GM18505 (cell line): ENCODE measurements at regions not wholly inside any gene's neighbourhood (a gene's known extent, or its start where the extent isn't known, plus 50 kb on each side); places are given as distances from the start of the nearest gene placed in this dataset.
"Not testable (repeated sequence)": the region's sequence is repeated elsewhere in the genome, so short reads cannot be mapped to it uniquely, and the experiment has no call there.

ENCODE experiments used
- ATAC-seq: cut with Tn5 transposase; IDR thresholded peaks from one replicate; pipeline ENCODE4 v1.9.1; 2021; ENCODE audit not compliant: unreplicated experiment
- POLR2A ChIP-seq: IDR thresholded peaks from 4 replicates; pipeline ENCODE4 v1.6.1; 2011; ENCODE audit warnings: borderline replicate concordance; ENCODE audit not compliant: insufficient read depth, insufficient read length; ENCODE audit errors: extremely low read depth

DNA sequence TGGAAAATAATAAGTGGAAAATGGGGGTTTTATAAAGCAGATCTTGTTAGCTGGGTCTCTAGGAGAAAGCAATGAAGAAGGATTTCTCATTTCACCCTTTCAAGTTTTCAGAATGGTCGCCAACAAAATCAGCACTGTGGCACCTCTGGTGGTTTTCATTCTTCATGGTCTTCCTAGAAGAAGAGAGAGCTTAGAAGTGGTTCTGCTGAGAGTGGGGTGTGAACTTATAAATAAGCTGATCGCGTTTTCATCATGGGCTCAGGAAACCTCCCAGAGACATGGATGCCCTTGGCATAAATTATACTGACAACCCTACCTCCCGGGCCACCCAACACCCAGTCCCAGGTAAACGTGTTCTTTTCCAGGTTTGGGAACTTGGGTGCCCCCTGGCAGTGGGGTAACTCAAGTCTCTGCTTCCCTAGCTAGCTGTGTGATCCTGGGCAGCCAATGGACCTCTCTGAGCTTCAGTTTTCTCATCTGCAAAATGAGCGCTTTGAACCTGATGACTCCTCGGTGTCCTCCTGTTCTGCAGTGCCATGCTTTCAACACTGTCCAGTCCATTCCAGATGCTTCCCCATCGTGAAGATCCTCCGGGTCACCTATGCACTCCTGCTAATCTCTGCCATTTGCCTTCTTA, 72.6 kb upstream of the GRAMD1B start:
- TF ChIP-seq POLR2A = no peak
- ATAC-seq = no peak

DNA sequence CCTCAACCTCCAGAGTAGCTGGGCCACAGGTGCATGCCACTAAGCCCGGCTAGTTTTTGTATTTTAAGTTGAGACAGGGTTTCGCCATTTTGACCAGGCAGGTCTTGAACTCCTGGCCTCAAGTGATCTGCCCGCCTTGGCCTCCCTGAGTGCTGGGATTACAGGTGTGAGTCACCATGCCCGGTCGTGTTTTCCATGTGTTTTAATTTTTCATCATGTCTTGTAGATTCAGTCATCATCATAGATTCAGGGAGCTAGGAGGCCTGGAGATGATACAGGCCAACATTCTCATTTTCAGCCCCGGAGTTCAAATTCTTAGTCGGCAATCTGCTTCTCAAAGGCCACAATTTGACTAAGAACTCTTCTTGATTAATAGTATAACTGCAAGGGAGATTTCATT, 73.5 kb upstream of the GRAMD1B start:
- no peak for TF ChIP-seq POLR2A
- ATAC-seq = no peak

DNA sequence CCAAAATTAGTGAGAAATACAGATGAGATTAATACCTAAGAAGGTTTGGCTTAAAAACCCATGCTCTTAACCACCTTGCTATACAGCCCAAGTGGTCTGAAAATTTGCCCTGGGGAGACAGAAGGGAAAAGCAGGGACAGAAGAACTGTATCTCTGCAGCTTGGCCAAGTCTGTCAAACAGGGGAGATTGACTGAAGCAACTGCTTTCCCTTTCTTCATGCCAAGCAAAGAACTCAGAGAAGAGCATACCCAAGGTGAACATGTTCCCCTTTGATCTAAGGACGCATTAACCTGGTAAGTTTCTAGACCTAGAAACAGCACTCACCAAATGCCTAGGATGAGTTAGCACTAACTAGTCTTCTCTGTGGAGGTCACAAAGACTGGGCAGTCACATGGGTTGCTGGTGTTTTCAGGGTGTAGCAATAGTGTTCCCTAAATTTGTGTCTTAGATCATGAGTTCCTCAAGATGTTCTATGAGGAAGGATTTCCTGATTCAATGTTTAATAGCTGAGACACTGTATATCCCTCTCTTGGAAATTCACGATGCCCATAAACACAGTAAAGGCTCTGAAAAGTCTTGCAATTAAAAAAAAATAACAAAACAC, 75.6 kb upstream of the GRAMD1B start:
- no peak for ATAC-seq
- TF ChIP-seq POLR2A = no peak

DNA sequence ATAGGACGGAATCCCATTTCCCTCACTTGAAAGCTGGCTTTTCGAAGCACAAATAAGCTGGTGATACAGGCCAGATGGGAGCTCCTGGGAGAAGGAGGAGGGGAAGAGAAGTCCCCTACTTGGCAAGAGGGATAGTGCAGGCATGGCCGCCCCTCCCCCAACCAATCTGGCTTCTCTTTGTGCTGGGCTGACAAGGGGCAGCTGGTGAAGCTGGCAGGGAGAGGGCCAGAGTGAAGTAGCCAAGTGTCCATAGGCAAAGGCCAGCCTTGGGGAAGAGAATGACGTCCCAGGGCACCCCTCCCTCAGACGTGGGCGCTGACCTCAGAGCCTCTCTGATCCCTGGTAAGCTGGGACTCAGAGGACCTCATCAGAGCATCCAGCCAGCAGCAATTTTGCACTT, 78.7 kb upstream of the GRAMD1B start:
- no peak for TF ChIP-seq POLR2A
- ATAC-seq = no peak

GRCh38 chr11:123349382-123349781, 80.7 kb upstream of the GRAMD1B start:
- ATAC-seq = no peak

GRCh38 chr11:123344790-123345357, 85.2 kb upstream of the GRAMD1B start:
- no peak for TF ChIP-seq POLR2A
- ATAC-seq = no peak

More at GRCh38 chr11:123349382-123349781, 80.7 kb upstream of the GRAMD1B start:
- TF ChIP-seq POLR2A = no peak

DNA sequence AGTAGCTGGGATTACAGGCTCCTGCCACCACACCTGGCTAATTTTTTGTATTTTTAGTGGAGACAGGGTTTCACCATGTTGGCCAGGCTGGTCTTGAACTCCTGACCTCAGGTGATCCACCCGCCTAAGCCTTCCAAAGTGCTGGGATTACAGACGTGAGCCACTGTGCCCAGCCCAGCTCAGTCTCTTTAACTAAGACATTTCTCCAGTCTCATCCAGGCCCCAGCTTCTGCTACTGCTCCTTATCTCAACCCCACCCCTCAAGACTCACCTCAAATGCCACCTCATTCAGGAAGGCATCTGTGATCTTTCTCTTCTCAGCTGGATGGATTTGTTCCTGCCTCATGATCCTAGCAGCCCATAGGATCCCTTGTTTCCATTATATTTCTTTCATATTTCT, 85.9 kb upstream of the GRAMD1B start:
- not testable (repeated sequence) for ATAC-seq

DNA sequence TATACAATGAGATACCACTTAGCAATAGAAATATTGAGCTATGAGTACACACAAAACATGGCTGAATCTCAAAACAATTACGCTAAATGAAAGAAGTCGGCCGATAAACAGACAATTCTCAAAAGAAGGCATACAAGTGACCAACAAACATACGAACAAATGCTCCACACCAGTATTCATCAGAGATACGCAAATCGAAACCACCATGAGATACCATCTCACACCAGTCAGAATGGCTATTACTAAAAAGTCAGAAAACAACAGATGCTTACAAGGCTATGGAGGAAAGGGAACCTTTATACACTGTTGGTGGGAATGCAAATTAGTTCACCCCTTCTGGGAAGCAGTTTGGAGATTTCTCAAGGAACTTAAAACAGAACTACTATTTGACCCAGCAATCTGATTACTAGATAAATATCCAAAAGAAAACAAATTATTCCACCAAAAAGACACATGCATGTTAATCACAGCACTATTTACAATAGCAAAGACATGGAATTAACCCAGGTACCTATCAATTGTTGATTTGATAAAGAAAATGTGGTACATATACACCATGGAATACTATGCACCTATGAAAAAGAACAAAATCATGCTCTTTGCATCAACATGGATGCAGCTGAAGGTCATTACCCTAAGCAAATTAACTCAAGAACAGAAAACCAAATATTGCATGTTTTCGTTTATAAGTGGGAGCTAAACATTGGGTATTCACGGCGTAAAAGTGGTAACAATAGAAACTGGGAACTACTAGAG, 90.9 kb upstream of the GRAMD1B start:
- no peak for TF ChIP-seq POLR2A
- ATAC-seq = no peak

GRCh38 chr11:123338266-123338800, 91.7 kb upstream of the GRAMD1B start:
- no peak for TF ChIP-seq POLR2A
- no peak for ATAC-seq

- no peak for TF ChIP-seq POLR2A
- no peak for ATAC-seq
These were observed 95.1 kb upstream of the GRAMD1B start for GRCh38 chr11:123334925-123335324.

GRCh38 chr11:123332577-123332976, 97.5 kb upstream of the GRAMD1B start:
- ATAC-seq = not testable (repeated sequence)

GRCh38 chr11:123330948-123331347, 99.1 kb upstream of the GRAMD1B start:
- TF ChIP-seq POLR2A = no peak
- ATAC-seq = no peak

DNA sequence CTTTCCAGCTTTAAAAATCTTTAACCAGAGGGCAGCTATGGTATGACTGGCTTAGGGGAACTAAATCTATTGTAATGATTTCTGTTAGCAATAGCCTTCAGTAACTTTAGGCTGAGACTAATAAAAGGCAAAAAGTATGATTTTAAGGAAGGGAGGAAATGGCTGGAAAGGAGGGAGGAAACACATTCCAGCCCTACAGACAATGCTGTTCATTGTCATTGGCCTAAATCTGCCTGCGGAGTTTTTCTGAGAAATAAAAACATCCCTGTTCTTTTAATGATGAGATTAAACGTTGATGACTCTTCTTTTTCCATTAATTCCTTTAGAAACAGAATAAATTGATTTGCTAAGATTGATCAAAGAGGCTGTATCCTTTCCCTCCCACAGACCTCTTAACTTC, 99.6 kb upstream of the GRAMD1B start:
- no peak for ATAC-seq
- no peak for TF ChIP-seq POLR2A

GRCh38 chr11:123330071-123330470, 100.0 kb upstream of the GRAMD1B start:
- no peak for ATAC-seq
- no peak for TF ChIP-seq POLR2A
